Mesendoderm (in vitro differentiated cells): ENCODE measurements at regions not wholly inside any gene's neighbourhood (a gene's known extent, or its start where the extent isn't known, plus 50 kb on each side); places are given as distances from the start of the nearest gene placed in this dataset.
"Not testable (repeated sequence)": the region's sequence is repeated elsewhere in the genome, so short reads cannot be mapped to it uniquely, and the experiment has no call there.

Experiments used
- DNase-seq: peaks from one replicate; pipeline ENCODE4 v3.0.0; 2013
- H2AK5ac ChIP-seq: 2 replicates; pipeline ENCODE4 v1.6.1; 2013; ENCODE audit warnings: low read length, inconsistent platforms
- H2BK120ac ChIP-seq: 2 replicates; pipeline ENCODE4 v1.6.1; 2013; ENCODE audit warnings: low read depth, mild to moderate bottlenecking, low read length, moderate library complexity, mixed read lengths
- H2BK15ac ChIP-seq: replicated peaks from 2 replicates; pipeline ENCODE4 v1.6.1; 2013; ENCODE audit warnings: low read depth, mild to moderate bottlenecking, moderate library complexity
- H2BK5ac ChIP-seq: 2 replicates; pipeline ENCODE4 v1.6.1; 2013; ENCODE audit warnings: low read length, inconsistent platforms
- H3K18ac ChIP-seq: 2 replicates; pipeline ENCODE4 v1.6.1; 2013; ENCODE audit warnings: mild to moderate bottlenecking, low read length, mixed read lengths
- H3K23ac ChIP-seq: one replicate; pipeline ENCODE4 v1.6.1; 2013; ENCODE audit warnings: low read length
- H3K27ac ChIP-seq: 2 replicates; pipeline ENCODE4 v1.5.1; 2013; ENCODE audit warnings: low read depth, mild to moderate bottlenecking, inconsistent platforms, low read length, moderate library complexity
- H3K27me3 ChIP-seq: 2 replicates; pipeline ENCODE4 v1.6.1; 2013; ENCODE audit warnings: low read length, control low read depth, mild to moderate bottlenecking, inconsistent platforms; ENCODE audit not compliant: insufficient read depth, poor library complexity
- H3K36me3 ChIP-seq: 2 replicates; pipeline ENCODE4 v1.6.1; 2013; ENCODE audit warnings: low read length, inconsistent platforms; ENCODE audit not compliant: control insufficient read depth, insufficient read depth
- H3K4ac ChIP-seq: one replicate; pipeline ENCODE4 v1.6.1; 2013; ENCODE audit warnings: low read depth, mild to moderate bottlenecking, low read length, moderate library complexity
- H3K4me1 ChIP-seq: 2 replicates; pipeline ENCODE4 v1.6.1; 2013; ENCODE audit warnings: low read depth, low read length, inconsistent platforms; ENCODE audit not compliant: control insufficient read depth
- H3K4me2 ChIP-seq: 2 replicates; pipeline ENCODE4 v1.6.1; 2013; ENCODE audit warnings: low read length
- H3K4me3 ChIP-seq: 2 replicates; pipeline ENCODE4 v1.5.1; 2013; ENCODE audit warnings: mild to moderate bottlenecking, low read length
- H3K56ac ChIP-seq: one replicate; pipeline ENCODE4 v1.6.1; 2013; ENCODE audit warnings: low read length
- H3K79me1 ChIP-seq: 2 replicates; pipeline ENCODE4 v1.6.1; 2013; ENCODE audit warnings: low read length, inconsistent platforms
- H3K79me2 ChIP-seq: 2 replicates; pipeline ENCODE4 v1.6.1; 2013; ENCODE audit warnings: mild to moderate bottlenecking, low read length; ENCODE audit not compliant: control insufficient read depth, insufficient read depth
- H3K9ac ChIP-seq: 2 replicates; pipeline ENCODE4 v1.6.1; 2013; ENCODE audit warnings: low read length, inconsistent platforms
- H4K5ac ChIP-seq: one replicate; pipeline ENCODE4 v1.6.1; 2013; ENCODE audit warnings: low read length
- H4K8ac ChIP-seq: one replicate; pipeline ENCODE4 v1.6.1; 2013; ENCODE audit warnings: low read depth, mild to moderate bottlenecking, control low read depth, low read length, moderate library complexity
- WGBS: extraction: QIAGEN DNeasy Blood & Tissue Kit; methylation state at CpG from one replicate; pipeline ENCODE4 v1.1.7; 2013; ENCODE audit warnings: low lambda C conversion rate, missing lambda C conversion rate; ENCODE audit not compliant: insufficient coverage; ENCODE audit errors: extremely low coverage; 5-methylcytosine and 5-hydroxymethylcytosine counted together

DNA sequence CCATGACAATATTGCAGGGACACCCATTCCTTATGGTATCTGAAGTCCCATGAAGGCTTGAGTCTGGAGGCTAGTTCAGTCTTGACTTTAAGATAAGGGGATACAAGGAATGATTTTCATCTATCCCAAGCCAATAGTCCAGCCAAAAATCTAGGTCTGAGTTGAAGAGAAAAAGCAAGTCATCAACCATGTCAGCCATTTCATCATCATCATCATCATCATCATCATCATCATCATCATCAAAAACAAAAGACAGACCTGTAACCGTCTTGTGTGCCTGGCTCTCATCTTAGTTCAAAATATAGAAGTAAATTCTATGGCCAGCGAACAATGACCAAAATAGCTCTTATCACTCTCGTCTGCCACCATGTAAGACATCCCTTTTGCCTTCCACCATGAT, 59.5 kb upstream of the FAM90A26 start:
- DNase-seq, H2AK5ac ChIP-seq, H3K79me1 ChIP-seq, H3K4me3 ChIP-seq, H2BK15ac ChIP-seq, H4K5ac ChIP-seq, H2BK120ac ChIP-seq, H3K4me2 ChIP-seq, H3K27me3 ChIP-seq, H3K4me1 ChIP-seq, H3K18ac ChIP-seq, H3K23ac ChIP-seq, H3K56ac ChIP-seq, H2BK5ac ChIP-seq, H3K27ac ChIP-seq, H3K4ac ChIP-seq, H3K9ac ChIP-seq, H3K79me2 ChIP-seq, H3K36me3 ChIP-seq, H4K8ac ChIP-seq: not testable (repeated sequence)
- WGBS, result no CpG with 5 or more reads among the region's 3 CpGs

DNA sequence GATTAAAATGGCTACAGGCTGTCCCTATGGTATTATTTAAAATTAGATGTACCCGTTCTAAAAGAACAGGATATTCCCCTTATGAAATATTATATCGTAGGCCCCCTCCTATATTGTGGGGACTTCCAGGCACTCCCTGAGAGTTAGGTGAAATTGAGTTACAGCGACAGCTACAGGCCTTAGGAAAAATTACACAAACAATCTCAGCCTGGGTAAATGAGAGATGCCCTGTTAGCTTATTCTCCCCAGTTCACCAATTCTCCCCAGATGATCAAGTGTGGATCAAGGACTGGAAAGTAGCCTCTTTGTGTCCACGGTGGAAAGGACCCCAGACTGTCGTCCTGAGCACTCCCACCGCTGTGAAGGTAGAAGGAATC, 67.1 kb upstream of the FAM90A26 start:
- H2BK120ac ChIP-seq, H4K8ac ChIP-seq: not testable (repeated sequence)

DNA sequence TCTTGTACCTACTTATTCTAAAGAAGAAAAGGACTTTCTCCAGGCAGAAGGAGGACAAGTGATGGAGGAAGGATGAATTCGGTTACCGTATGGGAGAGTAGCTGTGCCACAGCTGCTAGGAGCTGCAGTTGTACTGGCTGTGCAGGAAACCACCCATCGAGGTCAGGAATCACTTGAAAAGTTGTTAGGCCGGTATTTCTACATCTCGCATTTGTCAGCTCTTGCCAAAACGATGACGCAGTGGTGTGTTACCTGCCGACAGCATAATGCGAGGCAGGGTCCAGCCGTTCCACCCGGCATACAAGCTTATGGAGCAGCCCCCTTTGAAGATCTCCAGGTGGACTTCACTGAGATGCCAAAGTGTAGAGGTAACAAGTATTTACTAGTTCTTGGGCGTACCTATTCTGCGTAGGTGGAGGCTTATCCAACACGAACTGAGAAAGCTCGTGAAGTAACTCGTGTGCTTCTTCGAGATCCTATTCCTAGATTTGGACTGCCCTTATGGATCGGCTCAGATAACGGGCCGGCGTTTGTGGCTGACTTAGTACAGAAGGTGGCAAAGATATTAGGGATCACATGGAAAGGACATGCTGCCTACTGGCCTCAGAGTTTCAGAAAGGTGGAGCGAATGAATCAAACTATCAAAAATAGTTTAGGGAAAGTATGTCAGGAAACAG, 67.6 kb upstream of the FAM90A26 start:
- H2AK5ac ChIP-seq, H3K4ac ChIP-seq, H3K79me1 ChIP-seq, H4K8ac ChIP-seq, H3K18ac ChIP-seq, H3K27me3 ChIP-seq, H3K4me1 ChIP-seq, H3K23ac ChIP-seq, H2BK120ac ChIP-seq, H3K9ac ChIP-seq, H2BK5ac ChIP-seq, H3K56ac ChIP-seq, H3K79me2 ChIP-seq, H3K36me3 ChIP-seq, DNase-seq, H3K4me3 ChIP-seq, H2BK15ac ChIP-seq, H4K5ac ChIP-seq, H3K4me2 ChIP-seq, H3K27ac ChIP-seq: not testable (repeated sequence)
- WGBS, result no CpG with 5 or more reads among the region's 22 CpGs

More for the DNA sequence above, 67.1 kb upstream of the FAM90A26 start:
- H3K27ac ChIP-seq, H3K4me1 ChIP-seq, H3K18ac ChIP-seq, H3K4me2 ChIP-seq, H2BK5ac ChIP-seq, H3K23ac ChIP-seq, H3K9ac ChIP-seq, DNase-seq, H3K56ac ChIP-seq, H3K79me1 ChIP-seq, H2AK5ac ChIP-seq, H3K4me3 ChIP-seq, H2BK15ac ChIP-seq, H3K27me3 ChIP-seq, H3K36me3 ChIP-seq, H3K4ac ChIP-seq, H4K5ac ChIP-seq, H3K79me2 ChIP-seq: not testable (repeated sequence)
- no CpG with 5 or more reads among the region's 6 CpGs for WGBS

DNA sequence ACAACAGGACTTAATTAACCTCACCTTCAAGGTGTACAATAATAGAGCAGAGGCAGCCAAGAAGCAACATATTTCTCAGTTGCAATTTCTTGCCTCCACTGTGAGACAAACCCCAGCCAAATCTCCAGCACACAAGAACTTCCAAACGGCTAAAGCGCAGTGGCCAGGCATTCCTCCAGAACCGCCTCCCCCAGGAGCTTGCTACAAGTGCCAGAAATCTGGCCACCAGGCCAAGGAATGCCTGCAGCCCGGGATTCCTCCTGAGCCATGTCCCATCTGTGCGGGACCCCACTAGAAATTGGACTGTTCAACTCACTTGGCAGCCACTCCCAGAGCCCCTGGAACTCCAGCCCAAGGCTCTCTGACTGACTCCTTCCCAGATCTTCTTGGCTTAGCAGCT, 73.9 kb upstream of the FAM90A26 start:
- not testable (repeated sequence) for H3K27ac ChIP-seq, H2BK15ac ChIP-seq, H3K56ac ChIP-seq, H3K23ac ChIP-seq, H4K5ac ChIP-seq, H3K27me3 ChIP-seq, H2BK5ac ChIP-seq, H3K4me1 ChIP-seq, H3K9ac ChIP-seq, H3K18ac ChIP-seq, H4K8ac ChIP-seq, H2BK120ac ChIP-seq, H3K4me3 ChIP-seq, H3K79me2 ChIP-seq, H2AK5ac ChIP-seq, DNase-seq, H3K4me2 ChIP-seq, H3K4ac ChIP-seq, H3K36me3 ChIP-seq, H3K79me1 ChIP-seq
- no CpG with 5 or more reads among the region's 5 CpGs for WGBS

DNA sequence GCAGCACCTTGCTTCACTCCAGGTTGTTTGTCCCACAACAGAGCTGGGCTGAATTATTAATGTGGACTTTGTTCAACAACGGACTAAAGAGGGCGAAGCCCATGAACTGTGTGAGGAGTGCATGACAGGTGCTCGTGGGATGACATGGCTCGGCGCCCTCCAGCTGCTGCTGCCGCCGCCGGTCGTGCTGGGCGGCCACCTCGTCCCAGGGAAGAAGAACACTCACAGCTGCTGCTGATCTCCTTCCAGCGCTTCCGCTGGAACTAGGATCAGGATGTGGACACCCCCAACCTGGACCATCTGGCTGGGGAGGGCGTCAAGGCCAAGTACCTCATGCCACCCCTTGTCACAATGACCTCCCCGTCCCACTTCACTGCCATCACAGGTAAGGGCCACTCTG, 91.4 kb upstream of the FAM90A26 start:
- H3K9ac ChIP-seq, H2AK5ac ChIP-seq, H2BK5ac ChIP-seq, H3K4ac ChIP-seq, H3K4me3 ChIP-seq, H3K56ac ChIP-seq, H2BK15ac ChIP-seq, H3K4me1 ChIP-seq, H2BK120ac ChIP-seq, H3K23ac ChIP-seq, H3K4me2 ChIP-seq, H4K8ac ChIP-seq, H4K5ac ChIP-seq, H3K79me1 ChIP-seq, DNase-seq, H3K27ac ChIP-seq, H3K79me2 ChIP-seq, H3K18ac ChIP-seq, H3K27me3 ChIP-seq, H3K36me3 ChIP-seq: not testable (repeated sequence)
- WGBS, result no CpG with 5 or more reads among the region's 15 CpGs

DNA sequence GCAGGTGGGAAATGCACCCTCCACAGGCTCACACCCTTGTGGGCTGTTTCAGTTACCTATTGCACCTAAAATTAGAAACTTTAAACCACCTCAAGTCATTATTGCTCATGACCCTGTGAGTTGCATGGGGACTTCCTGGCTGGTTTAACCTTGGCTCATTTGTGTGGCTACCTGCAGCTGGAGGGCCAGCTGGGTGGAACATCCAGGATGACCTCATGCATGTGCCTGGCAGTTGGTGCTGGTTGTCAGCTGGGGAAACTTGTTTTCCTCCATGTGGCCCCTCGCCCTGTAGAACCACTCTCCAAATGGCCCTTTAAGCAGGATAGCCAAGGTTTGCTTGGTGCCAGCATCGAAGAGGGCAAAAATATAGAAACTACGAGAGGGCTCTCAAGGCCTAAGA, 93.2 kb upstream of the FAM90A26 start:
- H2BK15ac ChIP-seq, H3K9ac ChIP-seq, H3K4me1 ChIP-seq, H3K79me1 ChIP-seq, H3K4me2 ChIP-seq, H3K4me3 ChIP-seq, H3K27ac ChIP-seq, H3K4ac ChIP-seq, H3K56ac ChIP-seq, H2AK5ac ChIP-seq, H3K23ac ChIP-seq, H2BK5ac ChIP-seq, H3K18ac ChIP-seq, H2BK120ac ChIP-seq, H3K27me3 ChIP-seq, H4K5ac ChIP-seq, DNase-seq, H3K36me3 ChIP-seq, H3K79me2 ChIP-seq, H4K8ac ChIP-seq: not testable (repeated sequence)
- no CpG with 5 or more reads among the region's 3 CpGs for WGBS
